Keratinocyte (primary cell): ENCODE measurements at regions not wholly inside any gene's neighbourhood (a gene's known extent, or its start where the extent isn't known, plus 50 kb on each side); places are given as distances from the start of the nearest gene placed in this dataset.

Experiments
- DNase-seq: peaks from one replicate; pipeline ENCODE4 v3.0.0-alpha.2; 2011; ENCODE audit warnings: low read depth, missing footprints, low spot score
- FAIRE-seq: peaks from 2 replicates; lab custom pipeline; 2011; peaks lifted over from hg19 to GRCh38; lab: Jason Lieb, UNC
- H2AFZ ChIP-seq: 2 replicates; pipeline ENCODE4 v1.6.0; 2012; ENCODE audit warnings: low read length, control low read depth, inconsistent platforms; ENCODE audit not compliant: control insufficient read depth
- H3K27ac ChIP-seq: 2 replicates; pipeline ENCODE4 v1.5.1; 2011; ENCODE audit warnings: low read length; ENCODE audit not compliant: control insufficient read depth, insufficient read depth
- H3K27me3 ChIP-seq: 3 replicates; pipeline ENCODE4 v1.6.0; 2011; ENCODE audit warnings: low read length; ENCODE audit not compliant: control insufficient read depth, insufficient read depth; ENCODE audit errors: extremely low read depth
- H3K36me3 ChIP-seq, 2 experiments: 2 replicates in 1 of 2; 3 replicates in 1 of 2; pipeline ENCODE4 v1.5.1; 2011; ENCODE audit warnings: low read length in 2 of 2, mild to moderate bottlenecking in 1 of 2; ENCODE audit not compliant: control insufficient read depth in 2 of 2, insufficient read depth in 2 of 2; ENCODE audit errors: extremely low read depth in 1 of 2
- H3K4me1 ChIP-seq: 3 replicates; pipeline ENCODE4 v1.5.1; 2011; ENCODE audit warnings: low read length; ENCODE audit not compliant: control insufficient read depth, insufficient read depth; ENCODE audit errors: extremely low read depth
- H3K4me2 ChIP-seq: 3 replicates; pipeline ENCODE4 v1.6.0; 2011; ENCODE audit warnings: low read depth, low read length; ENCODE audit not compliant: control insufficient read depth, insufficient read depth; ENCODE audit errors: extremely low read depth
- H3K4me3 ChIP-seq, 3 experiments: fragments of 200-600 bp in 1 of 3; sonication (generic) in 1 of 3; 2 replicates in 2 of 3; 3 replicates in 1 of 3; pipeline ENCODE4 v1.5.1; 2011 to 2016; ENCODE audit warnings: low read length in 3 of 3, mild to moderate bottlenecking in 3 of 3, control low read depth in 2 of 3, inconsistent platforms in 1 of 3, low read depth in 1 of 3, mixed read lengths in 1 of 3, mixed run types in 1 of 3, moderate library complexity in 1 of 3; ENCODE audit not compliant: control insufficient read depth in 2 of 3, insufficient read depth in 2 of 3; ENCODE audit errors: extremely low read depth in 1 of 3
- H3K79me2 ChIP-seq: 2 replicates; pipeline ENCODE4 v1.6.0; 2012; ENCODE audit warnings: low read length; ENCODE audit not compliant: control insufficient read depth, insufficient read depth
- H3K9ac ChIP-seq: 3 replicates; pipeline ENCODE4 v1.6.0; 2011; ENCODE audit warnings: low read length; ENCODE audit not compliant: control insufficient read depth, insufficient read depth; ENCODE audit errors: extremely low read depth
- H3K9me1 ChIP-seq: 3 replicates; pipeline ENCODE4 v1.6.0; 2011; ENCODE audit warnings: low read length; ENCODE audit not compliant: control insufficient read depth, insufficient read depth; ENCODE audit errors: extremely low read depth
- H3K9me3 ChIP-seq: 2 replicates; pipeline ENCODE4 v1.5.1; 2012; ENCODE audit warnings: low read depth, low read length; ENCODE audit not compliant: control insufficient read depth
- H4K20me1 ChIP-seq: 3 replicates; pipeline ENCODE4 v1.6.0; 2011; ENCODE audit warnings: low read length; ENCODE audit not compliant: control insufficient read depth, insufficient read depth; ENCODE audit errors: extremely low read depth
- EZH2 ChIP-seq: IDR thresholded peaks from one replicate; pipeline ENCODE4 v1.6.1; 2012; ENCODE audit warnings: inconsistent platforms, mild to moderate bottlenecking, low read length, moderate library complexity
- dilution Hi-C: fragments of 300-500 bp; cut with MboI; formaldehyde crosslinking; loops from one replicate; pipeline ENCODE4 v1.7.0; 2020; ENCODE audit warnings: low sequenced_read_pairs; ENCODE audit not compliant: extremely low pct_ligation_motif_present
- TF ChIP-seq, protein P1 (sequence below), 3 experiments: IDR thresholded peaks in 1 of 3; conservative IDR thresholded peaks in 1 of 3; optimal IDR thresholded peaks in 1 of 3; 2 replicates in 2 of 3; 3 replicates in 1 of 3; pipeline versions ENCODE3 to v1.5.1; 2011; ENCODE audit warnings: low read length in 3 of 3, mild to moderate bottlenecking in 3 of 3, moderate library complexity in 2 of 3, control low read depth in 1 of 3, inconsistent platforms in 1 of 3; ENCODE audit not compliant: insufficient read depth in 2 of 3; ENCODE audit errors: extremely low read depth in 1 of 3

DNA sequence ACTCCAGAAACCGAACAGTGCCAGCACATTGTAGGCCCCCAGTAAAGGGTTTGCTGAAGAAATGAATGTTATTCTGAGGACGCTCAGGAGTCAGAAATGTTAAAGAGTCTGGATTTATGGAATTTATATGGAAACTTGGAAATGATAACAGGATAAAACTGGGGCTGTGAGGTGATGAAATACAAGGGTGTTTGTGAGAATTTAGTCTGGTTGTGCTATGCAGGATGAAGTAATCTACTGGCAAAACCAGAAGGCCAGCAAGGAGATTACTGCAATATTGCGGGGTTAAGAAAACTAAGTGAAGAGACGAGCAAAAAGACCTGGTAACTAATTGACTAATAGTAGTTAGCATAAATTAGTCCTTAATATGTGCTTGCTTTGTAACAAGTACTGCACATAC lies 467.8 kb downstream of the ZEB2 start:
- dilution Hi-C loops, result no loop called here
- Histone ChIP-seq H3K4me2 (no peak overlapping the region), H3K27ac (no peak overlapping the region), H3K27me3 (no peaks in the 10 kb centered on the region), H3K9ac (no peak overlapping the region), H4K20me1 (no peaks in the 10 kb centered on the region), H3K9me3 (no peaks in the 10 kb centered on the region), H3K4me1 (no peaks in the 10 kb centered on the region), H3K9me1 (no peaks in the 10 kb centered on the region), H3K36me3 (no peaks in the 10 kb centered on the region), H3K79me2 (no peaks in the 10 kb centered on the region), H2AFZ (no peak overlapping the region), H3K4me3 (no peak overlapping the region)
- TF ChIP-seq, protein P1, sequence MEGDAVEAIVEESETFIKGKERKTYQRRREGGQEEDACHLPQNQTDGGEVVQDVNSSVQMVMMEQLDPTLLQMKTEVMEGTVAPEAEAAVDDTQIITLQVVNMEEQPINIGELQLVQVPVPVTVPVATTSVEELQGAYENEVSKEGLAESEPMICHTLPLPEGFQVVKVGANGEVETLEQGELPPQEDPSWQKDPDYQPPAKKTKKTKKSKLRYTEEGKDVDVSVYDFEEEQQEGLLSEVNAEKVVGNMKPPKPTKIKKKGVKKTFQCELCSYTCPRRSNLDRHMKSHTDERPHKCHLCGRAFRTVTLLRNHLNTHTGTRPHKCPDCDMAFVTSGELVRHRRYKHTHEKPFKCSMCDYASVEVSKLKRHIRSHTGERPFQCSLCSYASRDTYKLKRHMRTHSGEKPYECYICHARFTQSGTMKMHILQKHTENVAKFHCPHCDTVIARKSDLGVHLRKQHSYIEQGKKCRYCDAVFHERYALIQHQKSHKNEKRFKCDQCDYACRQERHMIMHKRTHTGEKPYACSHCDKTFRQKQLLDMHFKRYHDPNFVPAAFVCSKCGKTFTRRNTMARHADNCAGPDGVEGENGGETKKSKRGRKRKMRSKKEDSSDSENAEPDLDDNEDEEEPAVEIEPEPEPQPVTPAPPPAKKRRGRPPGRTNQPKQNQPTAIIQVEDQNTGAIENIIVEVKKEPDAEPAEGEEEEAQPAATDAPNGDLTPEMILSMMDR (optimal IDR thresholded peaks at IDR 0.05 in 1 of 3, IDR thresholded peaks at IDR 0.05 in 1 of 3, conservative IDR thresholded peaks at IDR 0.05 in 1 of 3; ENCODE audit: extremely low read depth in 1 of 3, insufficient read depth in 2 of 3, low read length in 3 of 3), result no peak
- FAIRE-seq (no peak), DNase-seq (no peak)

DNA sequence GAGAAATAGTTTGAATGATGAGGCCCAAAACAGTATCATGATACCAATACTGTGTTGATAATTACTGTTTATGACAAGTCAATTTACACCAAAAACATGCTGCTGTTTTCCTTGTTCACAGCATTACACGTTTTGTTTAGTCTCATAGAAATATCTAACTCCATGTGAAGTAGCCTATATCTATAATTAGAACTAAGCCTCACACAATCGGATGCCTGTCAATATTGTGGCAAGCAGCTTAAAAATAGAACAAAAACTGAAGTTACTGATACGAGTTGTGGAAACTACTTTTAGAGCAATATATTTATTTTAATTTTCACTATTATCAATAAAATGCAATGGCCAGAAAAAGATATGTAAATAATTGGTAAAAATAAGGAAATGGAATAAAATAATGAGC lies 470.8 kb downstream of the ZEB2 start:
- no peak overlapping the region for H3K4me3 ChIP-seq
- FAIRE-seq, result no peak

More for the DNA sequence above, 470.8 kb downstream of the ZEB2 start:
- Histone ChIP-seq H3K9me1 (no peaks in the 10 kb centered on the region), H3K36me3 (no peaks in the 10 kb centered on the region), H3K79me2 (no peaks in the 10 kb centered on the region), H3K9ac (no peak overlapping the region), H4K20me1 (no peaks in the 10 kb centered on the region), H3K9me3 (no peaks in the 10 kb centered on the region), H3K27ac (no peak overlapping the region), H2AFZ (no peak overlapping the region), H3K27me3 (no peaks in the 10 kb centered on the region), H3K4me1 (no peaks in the 10 kb centered on the region), H3K4me2 (no peak overlapping the region)
- dilution Hi-C loops, result no loop called here
- TF ChIP-seq, protein P1 (optimal IDR thresholded peaks at IDR 0.05 in 1 of 3, IDR thresholded peaks at IDR 0.05 in 1 of 3, conservative IDR thresholded peaks at IDR 0.05 in 1 of 3; ENCODE audit: extremely low read depth in 1 of 3, insufficient read depth in 2 of 3, low read length in 3 of 3), result no peak
- TF ChIP-seq EZH2, result no peak
- DNase-seq, result no peak
